Fibroblast of peridontal ligament (primary cell): ENCODE measurements at regions not wholly inside any gene's neighbourhood (a gene's known extent, or its start where the extent isn't known, plus 50 kb on each side); places are given as distances from the start of the nearest gene placed in this dataset.
"Not testable (repeated sequence)": the region's sequence is repeated elsewhere in the genome, so short reads cannot be mapped to it uniquely, and the experiment has no call there.

Experiments used
- DNase-seq: peaks from one replicate; pipeline ENCODE4 v3.0.0-alpha.2; 2010; ENCODE audit errors: extremely low read depth

- DNase-seq, result no peak
Measured at GRCh38 chr1:104163912-104164476, 414.3 kb downstream of the AMY1C start.

GRCh38 chr1:104172243-104172681, 422.6 kb downstream of the AMY1C start:
- no peak for DNase-seq

- no peak for DNase-seq
Measured at GRCh38 chr1:104182251-104182650, 432.6 kb downstream of the AMY1C start.

GRCh38 chr1:104189207-104189606, 439.5 kb downstream of the AMY1C start:
- no peak for DNase-seq

- DNase-seq, result no peak
Measured at GRCh38 chr1:104190821-104191220, 441.1 kb downstream of the AMY1C start.

GRCh38 chr1:104195395-104195794, 445.7 kb downstream of the AMY1C start:
- DNase-seq, result no peak

- no peak for DNase-seq
Measured at GRCh38 chr1:104196136-104196535, 446.4 kb downstream of the AMY1C start.

GRCh38 chr1:104197516-104197915, 447.8 kb downstream of the AMY1C start:
- DNase-seq, result no peak

- no peak for DNase-seq
Measured at GRCh38 chr1:104212239-104212638, 462.5 kb downstream of the AMY1C start.

GRCh38 chr1:104217395-104217986, 467.8 kb downstream of the AMY1C start:
- not testable (repeated sequence) for DNase-seq

- no peak for DNase-seq
Measured at GRCh38 chr1:104229860-104230259, 480.2 kb downstream of the AMY1C start.

GRCh38 chr1:104231676-104232075, 482.0 kb downstream of the AMY1C start:
- no peak for DNase-seq

- DNase-seq, result no peak
Measured at GRCh38 chr1:104235141-104235540, 485.4 kb downstream of the AMY1C start.

GRCh38 chr1:104238991-104239390, 489.3 kb downstream of the AMY1C start:
- DNase-seq, result no peak

GRCh38 chr1:104248385-104248784, 498.7 kb downstream of the AMY1C start:
- DNase-seq, result no peak

- no peak for DNase-seq
Measured at GRCh38 chr1:104259481-104259880, 509.8 kb downstream of the AMY1C start.

- not testable (repeated sequence) for DNase-seq
Measured at GRCh38 chr1:104263110-104263509, 513.4 kb downstream of the AMY1C start.

- no peak for DNase-seq
Measured at GRCh38 chr1:104264521-104264920, 514.8 kb downstream of the AMY1C start.

- no peak for DNase-seq
Measured at GRCh38 chr1:104265163-104265562, 515.5 kb downstream of the AMY1C start.

- no peak for DNase-seq
Measured at GRCh38 chr1:104266612-104267011, 516.9 kb downstream of the AMY1C start.

GRCh38 chr1:104288322-104288721, 538.6 kb downstream of the AMY1C start:
- DNase-seq, result not testable (repeated sequence)

- no peak for DNase-seq
Measured at GRCh38 chr1:104291156-104291555, 541.5 kb downstream of the AMY1C start.

GRCh38 chr1:104294259-104294658, 544.6 kb downstream of the AMY1C start:
- no peak for DNase-seq

GRCh38 chr1:104295511-104295910, 545.8 kb downstream of the AMY1C start:
- DNase-seq, result no peak
